ENCODE measurements at regions not wholly inside any gene's neighbourhood (a gene's known extent, or its start where the extent isn't known, plus 50 kb on each side); places are given as distances from the start of the nearest gene placed in this dataset.
"Not testable (repeated sequence)": the region's sequence is repeated elsewhere in the genome, so short reads cannot be mapped to it uniquely, and the experiment has no call there.

GRCh38 chr5:157952374-157952685 is 93.4 kb upstream of the CLINT1 start:
- TF ChIP-seq CTCF (conservative IDR thresholded peaks at IDR 0.05; ENCODE audit: low read depth, low read length): no peak
- no peak overlapping the region for H3K4me3 ChIP-seq (ENCODE audit: low read depth, low read length)
- DNase-seq (ENCODE audit: low read depth): no peak

- no peak for DNase-seq (ENCODE audit: low read depth)
- H3K4me3 ChIP-seq (ENCODE audit: low read depth, low read length): no peak overlapping the region
- TF ChIP-seq CTCF (conservative IDR thresholded peaks at IDR 0.05; ENCODE audit: low read depth, low read length): no peak
Observed at GRCh38 chr5:157951673-157952373, 92.9 kb upstream of the CLINT1 start.

- H3K4me3 ChIP-seq (ENCODE audit: low read depth, low read length): no peak overlapping the region
- no peak for TF ChIP-seq CTCF (conservative IDR thresholded peaks at IDR 0.05; ENCODE audit: low read depth, low read length)
- DNase-seq (ENCODE audit: low read depth): no peak
Observed at GRCh38 chr5:157949520-157949919, 90.6 kb upstream of the CLINT1 start.

- peak; percentile 93 for TF ChIP-seq CTCF (conservative IDR thresholded peaks at IDR 0.05; ENCODE audit: low read depth, low read length)
- DNase-seq (ENCODE audit: low read depth): peak; percentile 72
- no peak overlapping the region for H3K4me3 ChIP-seq (ENCODE audit: low read depth, low read length)
Observed at GRCh38 chr5:157948738-157949410, 89.9 kb upstream of the CLINT1 start.

GRCh38 chr5:157947156-157947555 is 88.2 kb upstream of the CLINT1 start:
- DNase-seq (ENCODE audit: low read depth): no peak
- no peak for TF ChIP-seq CTCF (conservative IDR thresholded peaks at IDR 0.05; ENCODE audit: low read depth, low read length)
- no peak overlapping the region for H3K4me3 ChIP-seq (ENCODE audit: low read depth, low read length)

GRCh38 chr5:157945822-157946221 is 86.9 kb upstream of the CLINT1 start:
- not testable (repeated sequence) for DNase-seq (ENCODE audit: low read depth); H3K4me3 ChIP-seq (ENCODE audit: low read depth, low read length)

- DNase-seq (ENCODE audit: low read depth): no peak
- TF ChIP-seq CTCF (conservative IDR thresholded peaks at IDR 0.05; ENCODE audit: low read depth, low read length): no peak
- H3K4me3 ChIP-seq (ENCODE audit: low read depth, low read length): no peak overlapping the region
Observed at GRCh38 chr5:157944938-157945337, 86.0 kb upstream of the CLINT1 start.
